ENCODE measurements at regions not wholly inside any gene's neighbourhood (a gene's known extent, or its start where the extent isn't known, plus 50 kb on each side); places are given as distances from the start of the nearest gene placed in this dataset.

- DNase-seq (ENCODE audit: low read depth, low spot score) = no peak
- H3K27ac ChIP-seq = no peak overlapping the region
These were observed 127.7 kb upstream of the DSEL start for GRCh38 chr18:67644226-67644625.

DNA sequence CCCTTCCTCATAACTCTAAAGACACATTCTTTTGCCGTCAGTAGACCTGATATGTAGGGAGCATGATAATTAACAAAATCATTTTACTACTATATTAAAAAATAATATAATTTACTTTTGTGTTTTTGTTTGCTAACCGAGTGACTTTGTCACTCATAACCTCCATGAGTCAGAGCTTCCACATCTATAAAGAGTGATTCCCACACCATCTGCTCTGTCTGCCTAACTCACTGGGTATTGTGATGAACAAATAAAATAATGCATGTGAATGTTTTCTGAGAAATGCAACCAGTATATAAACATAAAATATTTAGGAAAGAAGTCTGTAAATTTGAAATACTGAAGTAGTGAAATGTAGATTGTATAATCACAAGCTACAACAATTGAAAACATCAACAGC lies 123.4 kb upstream of the DSEL start:
- H3K27ac ChIP-seq = no peak overlapping the region
- DNase-seq (ENCODE audit: low read depth, low spot score) = no peak

DNA sequence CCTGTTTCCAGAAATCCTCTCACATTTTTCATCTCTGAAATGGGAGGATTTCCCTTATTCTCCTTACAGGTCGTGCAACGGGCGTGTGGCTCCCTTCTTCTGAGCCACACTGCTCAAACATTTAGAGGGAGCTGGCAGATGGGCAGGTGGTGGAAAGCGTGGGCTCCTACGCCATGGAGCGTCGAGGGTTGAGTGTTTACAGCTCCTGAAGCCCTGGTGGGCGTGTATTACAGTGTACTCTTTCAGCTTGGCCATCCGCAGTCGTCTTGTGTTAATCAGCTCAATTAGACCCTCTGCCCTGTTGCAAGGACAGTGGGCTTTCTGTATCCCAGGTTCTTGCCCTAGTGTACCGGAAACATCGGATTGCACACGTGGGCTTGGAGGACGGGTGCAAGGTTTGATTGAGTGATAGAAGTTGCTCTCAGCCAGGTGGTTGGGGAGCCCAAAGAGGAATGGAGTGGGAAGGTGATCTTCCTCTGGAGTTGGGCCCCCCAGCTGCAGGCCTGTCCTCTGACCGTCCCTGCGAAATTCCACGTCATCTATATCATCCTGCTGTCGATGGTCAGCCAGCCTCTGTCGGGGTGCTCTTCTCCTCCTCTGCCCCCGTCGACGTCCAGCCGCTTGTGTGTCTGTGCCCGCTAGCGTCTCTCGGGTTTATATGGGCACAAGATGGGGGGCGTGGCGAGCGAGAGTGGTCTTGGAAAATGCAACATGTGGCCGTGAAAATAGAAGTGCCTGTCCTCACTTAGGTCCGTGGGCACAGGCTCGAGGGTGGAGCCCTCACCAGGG lies 120.3 kb upstream of the DSEL start:
- no peak for DNase-seq (ENCODE audit: low read depth, low spot score)
- H3K27ac ChIP-seq = no peak overlapping the region

DNA sequence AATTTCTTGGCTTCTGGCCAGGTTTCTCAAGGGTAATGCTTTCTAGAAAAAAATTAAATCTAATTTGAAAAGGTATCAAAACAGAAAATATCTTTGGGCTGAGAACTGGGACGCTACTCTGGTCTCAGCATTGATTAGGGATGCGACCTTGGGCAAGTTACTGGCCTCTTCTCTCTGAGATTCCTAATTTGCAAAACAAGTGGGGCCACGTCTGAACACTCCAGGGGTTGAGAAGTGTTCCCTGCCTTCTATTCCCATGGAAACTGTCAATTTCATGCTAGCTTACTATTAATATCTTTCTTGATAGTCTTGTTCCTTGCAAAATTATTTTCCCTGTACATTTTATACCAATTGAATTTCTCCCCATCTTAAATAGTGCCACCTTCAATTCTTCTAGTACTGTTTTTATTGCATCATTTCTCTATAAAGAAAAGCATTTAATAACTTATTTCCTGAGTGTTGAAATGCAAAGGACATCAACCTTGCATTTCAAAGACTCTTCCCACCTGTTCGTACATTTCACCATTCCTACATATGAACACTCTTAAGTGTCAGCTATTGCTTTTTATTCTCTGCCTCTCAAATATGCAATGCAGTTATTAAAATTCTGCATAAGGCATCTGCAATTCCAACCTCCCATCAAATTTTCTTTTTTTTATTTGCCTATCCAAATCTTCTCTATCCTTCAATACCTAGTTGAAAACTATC lies 118.3 kb upstream of the DSEL start:
- DNase-seq (ENCODE audit: low read depth, low spot score) = no peak
- H3K27ac ChIP-seq = no peak overlapping the region

DNA sequence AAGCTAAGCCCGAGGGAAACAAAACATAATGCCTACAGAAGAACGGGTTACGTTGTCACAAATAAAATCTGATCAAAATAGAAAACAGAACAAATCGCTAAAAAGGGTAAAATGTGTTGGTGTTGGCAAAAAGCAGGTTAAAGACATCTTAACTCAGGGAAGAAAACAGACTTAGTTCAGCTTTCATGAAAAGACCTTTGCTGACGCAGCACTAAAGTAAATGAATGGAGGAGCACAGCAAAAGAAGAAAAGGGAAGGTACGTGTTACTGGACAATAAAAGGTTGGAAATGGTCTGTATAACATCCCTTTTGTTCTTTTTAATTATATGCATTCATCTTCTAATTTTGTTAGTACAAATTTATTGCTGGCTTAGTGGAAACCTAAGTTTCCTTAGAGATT lies 117.4 kb upstream of the DSEL start:
- DNase-seq (ENCODE audit: low read depth, low spot score) = no peak
- H3K27ac ChIP-seq = no peak overlapping the region

DNA sequence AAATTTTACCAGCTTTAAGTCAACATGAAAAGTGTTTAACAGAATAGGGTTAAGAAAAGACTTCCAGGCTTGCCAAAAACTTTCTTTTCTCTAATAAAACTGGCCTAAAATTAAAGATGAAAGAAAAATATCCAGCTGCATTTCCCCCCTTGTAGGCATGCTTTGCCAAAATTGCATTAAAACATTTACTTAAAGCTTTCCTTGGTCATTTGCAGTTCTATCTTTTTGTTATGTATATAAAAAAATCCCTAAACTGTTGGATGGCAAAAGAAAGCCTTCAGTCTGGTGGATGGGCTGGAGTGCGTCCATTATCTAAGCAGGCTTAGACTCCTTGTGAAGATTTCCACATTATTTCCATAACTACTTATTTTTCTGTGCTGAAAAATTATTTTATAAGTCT lies 105.4 kb upstream of the DSEL start:
- no peak overlapping the region for H3K27ac ChIP-seq
- no peak for DNase-seq (ENCODE audit: low read depth, low spot score)

DNA sequence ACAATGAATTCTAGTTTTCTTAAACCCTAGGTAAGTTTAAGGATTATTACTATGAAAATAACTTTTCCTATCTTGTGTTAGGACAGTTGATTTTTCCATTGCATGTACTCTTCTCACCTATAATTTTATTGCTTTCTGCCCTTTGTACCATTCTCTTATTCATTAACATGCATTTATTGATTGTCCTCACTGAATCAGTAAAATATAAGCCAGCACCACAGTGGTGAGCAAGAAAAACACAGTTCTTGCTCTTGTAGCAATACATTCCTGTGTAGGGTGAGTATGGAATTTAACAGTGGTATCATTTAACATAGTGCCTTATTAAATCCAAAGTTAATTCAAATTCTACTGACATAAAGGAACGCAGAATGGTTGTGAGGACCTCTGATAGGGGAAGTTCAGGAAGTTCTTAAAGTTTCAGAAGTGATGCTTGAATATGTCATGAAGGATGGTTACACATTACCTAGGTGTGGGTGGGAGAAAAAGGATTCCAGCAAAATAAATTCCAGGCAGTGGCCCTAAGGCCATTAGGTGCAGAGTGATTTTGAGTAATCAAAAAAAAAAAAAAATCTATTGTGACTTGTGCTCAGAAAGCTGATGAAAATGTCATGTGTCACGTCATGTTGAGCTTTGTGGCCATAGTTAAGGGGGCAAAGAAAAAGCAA lies 104.7 kb upstream of the DSEL start:
- H3K27ac ChIP-seq = no peak overlapping the region
- DNase-seq (ENCODE audit: low read depth, low spot score) = no peak

GRCh38 chr18:67618061-67618460 lies 101.5 kb upstream of the DSEL start:
- DNase-seq (ENCODE audit: low read depth, low spot score) = no peak
- no peak overlapping the region for H3K27ac ChIP-seq

- DNase-seq (ENCODE audit: low read depth, low spot score) = no peak
- no peak overlapping the region for H3K27ac ChIP-seq
These were observed 99.4 kb upstream of the DSEL start for GRCh38 chr18:67615876-67616275.

GRCh38 chr18:67613731-67614130 lies 97.2 kb upstream of the DSEL start:
- no peak for DNase-seq (ENCODE audit: low read depth, low spot score)
- no peak overlapping the region for H3K27ac ChIP-seq

- DNase-seq (ENCODE audit: low read depth, low spot score) = no peak
- no peak overlapping the region for H3K27ac ChIP-seq
These were observed 95.8 kb upstream of the DSEL start for GRCh38 chr18:67612281-67612680.

DNA sequence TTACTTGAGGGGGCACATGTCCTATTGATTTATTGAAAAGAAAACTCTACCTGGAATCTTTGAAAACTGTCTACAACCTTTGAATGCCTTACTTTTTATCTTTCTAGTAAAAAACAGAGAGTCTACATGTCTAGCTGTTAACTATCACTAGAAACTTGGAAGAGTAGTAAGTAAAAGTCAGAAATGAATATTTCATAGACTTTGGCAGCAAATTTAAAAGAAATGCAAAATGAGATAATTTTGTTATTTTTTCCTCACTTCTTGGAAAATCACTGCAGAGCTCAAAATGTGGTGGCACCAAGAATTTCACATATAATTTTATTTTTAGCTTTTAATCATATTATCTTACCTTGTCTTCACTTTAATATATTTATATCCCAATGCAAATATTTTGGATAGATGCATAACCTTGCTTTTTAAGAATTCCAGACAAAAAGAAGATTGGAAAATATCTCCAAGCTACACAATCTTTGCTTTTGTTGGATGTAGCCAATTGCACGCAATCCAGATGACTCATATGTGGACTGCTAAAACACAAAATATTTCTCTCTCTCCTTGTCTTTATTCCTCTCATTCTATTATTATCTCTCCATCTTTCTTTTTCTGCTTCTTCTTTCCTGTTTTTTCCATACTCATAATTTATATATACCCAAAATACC lies 92.2 kb upstream of the DSEL start:
- H3K27ac ChIP-seq = no peak overlapping the region
- DNase-seq (ENCODE audit: low read depth, low spot score) = no peak

GRCh38 chr18:67608191-67608590 lies 91.7 kb upstream of the DSEL start:
- no peak overlapping the region for H3K27ac ChIP-seq
- no peak for DNase-seq (ENCODE audit: low read depth, low spot score)

- no peak overlapping the region for H3K27ac ChIP-seq
- DNase-seq (ENCODE audit: low read depth, low spot score) = peak; percentile 18
These were observed 84.0 kb upstream of the DSEL start for GRCh38 chr18:67600181-67601180.

DNA sequence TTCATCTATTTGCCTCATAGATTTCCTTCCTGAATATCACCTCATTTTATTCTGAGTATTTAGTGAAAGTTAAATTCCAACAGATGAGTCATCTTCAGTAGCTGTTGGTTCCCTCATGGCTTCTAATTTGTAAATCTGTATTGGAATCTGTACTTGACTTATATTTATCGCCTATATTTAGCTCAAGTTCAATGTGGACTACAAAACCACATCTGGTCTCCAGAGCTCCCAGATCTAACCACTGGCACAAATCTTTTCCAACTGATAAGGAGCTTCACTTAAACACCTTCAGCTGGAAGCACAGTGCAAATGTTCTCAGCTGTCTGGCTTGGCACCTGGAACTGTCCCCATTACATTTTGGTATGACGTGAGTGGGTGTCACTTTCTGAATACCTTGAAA lies 82.8 kb upstream of the DSEL start:
- H3K27ac ChIP-seq = no peak overlapping the region
- no peak for DNase-seq (ENCODE audit: low read depth, low spot score)

DNA sequence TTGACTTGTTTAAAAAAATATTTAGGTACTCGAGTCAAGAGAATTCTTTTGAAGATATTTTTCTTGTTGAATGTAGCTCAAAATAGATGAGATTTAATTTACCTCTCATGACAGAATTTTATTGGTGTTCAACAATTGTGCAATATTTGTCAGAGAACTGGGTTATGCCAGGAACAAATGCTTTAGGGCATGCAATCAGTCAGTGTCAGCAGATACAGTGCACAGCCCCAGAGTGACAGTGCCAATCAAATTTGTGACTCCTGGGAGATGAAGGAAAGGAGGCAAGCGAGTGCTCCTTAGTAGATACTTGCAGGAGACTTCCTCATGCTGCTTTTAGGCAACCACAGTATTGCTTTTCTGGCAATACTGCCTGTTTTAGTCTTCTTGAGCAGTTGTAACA lies 81.2 kb upstream of the DSEL start:
- no peak overlapping the region for H3K27ac ChIP-seq
- no peak for DNase-seq (ENCODE audit: low read depth, low spot score)

DNA sequence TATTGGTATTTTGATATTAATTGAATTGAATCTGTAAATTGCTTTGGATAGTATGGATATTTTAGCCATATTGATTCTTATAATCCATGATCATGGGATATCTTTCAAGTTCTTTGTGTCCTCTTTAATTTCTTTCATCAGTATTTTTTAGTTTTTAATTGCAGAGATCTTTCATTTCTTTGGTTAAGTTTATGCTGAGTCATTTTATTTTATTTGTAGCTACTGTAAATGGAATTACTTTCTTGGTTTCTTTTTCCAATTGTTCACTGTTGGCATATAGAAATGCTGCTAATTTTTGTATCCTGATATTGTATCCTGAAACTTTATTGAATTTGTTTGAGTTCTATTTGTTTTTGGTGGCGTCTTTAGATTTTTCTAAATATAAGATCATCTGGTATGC lies 79.5 kb upstream of the DSEL start:
- no peak for DNase-seq (ENCODE audit: low read depth, low spot score)

DNA sequence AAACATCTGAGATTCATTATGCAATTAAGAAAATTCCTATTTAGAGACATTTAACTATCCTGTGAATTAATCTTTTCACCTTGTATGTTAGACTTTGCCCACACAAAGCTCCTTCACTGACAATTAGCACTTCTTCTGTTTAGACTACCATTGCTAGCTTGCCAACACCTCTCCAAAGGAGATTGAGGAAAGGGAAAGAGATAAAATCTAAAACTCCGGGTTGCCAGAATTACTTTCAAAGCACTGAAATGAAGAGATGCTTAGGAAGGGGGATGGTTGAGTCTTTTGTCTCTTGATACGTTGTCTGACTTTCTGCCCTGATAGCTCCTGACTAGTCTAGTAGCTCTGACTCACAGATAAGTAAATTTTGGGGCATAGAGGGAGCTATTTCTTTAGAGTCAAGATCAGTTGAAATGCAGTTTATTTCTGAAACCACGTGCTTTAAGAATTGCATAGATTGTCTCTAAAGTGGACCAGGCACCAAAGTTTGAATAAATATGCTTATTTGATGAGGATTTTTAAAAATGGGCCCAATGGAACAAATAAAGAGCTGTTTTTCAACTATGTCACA lies 74.1 kb upstream of the DSEL start:
- DNase-seq (ENCODE audit: low read depth, low spot score) = no peak
- H3K27ac ChIP-seq = no peak overlapping the region

More for the DNA sequence above, 79.5 kb upstream of the DSEL start:
- H3K27ac ChIP-seq = no peak overlapping the region

DNA sequence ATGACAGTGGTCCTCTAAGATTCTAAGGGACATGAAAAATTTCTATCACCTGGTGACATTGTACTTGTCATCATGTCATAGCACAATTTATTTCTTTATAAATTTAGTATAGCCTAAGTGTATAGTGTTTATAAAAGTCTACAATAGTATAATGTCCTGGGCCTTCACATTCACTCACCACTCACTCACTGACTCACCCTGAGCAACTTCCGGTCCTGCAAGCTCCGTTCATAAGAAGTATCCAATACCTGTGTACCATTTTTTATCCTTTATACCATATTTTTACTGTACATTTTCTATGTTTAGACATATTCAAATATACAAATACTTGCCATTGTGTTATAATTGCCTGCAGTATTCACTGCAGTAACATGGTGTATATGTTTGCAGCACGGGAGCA lies 72.8 kb upstream of the DSEL start:
- no peak overlapping the region for H3K27ac ChIP-seq

More for the DNA sequence above, 72.8 kb upstream of the DSEL start:
- no peak for DNase-seq (ENCODE audit: low read depth, low spot score)
